GF-D8 (cell line): ENCODE measurements at regions not wholly inside any gene's neighbourhood (a gene's known extent, or its start where the extent isn't known, plus 50 kb on each side); places are given as distances from the start of the nearest gene placed in this dataset.
"Not testable (repeated sequence)": the region's sequence is repeated elsewhere in the genome, so short reads cannot be mapped to it uniquely, and the experiment has no call there.

Experiments used
- DNase-seq: peaks from one replicate; lab custom pipeline; 2025; lab: John Stamatoyannopoulos, UW

DNA sequence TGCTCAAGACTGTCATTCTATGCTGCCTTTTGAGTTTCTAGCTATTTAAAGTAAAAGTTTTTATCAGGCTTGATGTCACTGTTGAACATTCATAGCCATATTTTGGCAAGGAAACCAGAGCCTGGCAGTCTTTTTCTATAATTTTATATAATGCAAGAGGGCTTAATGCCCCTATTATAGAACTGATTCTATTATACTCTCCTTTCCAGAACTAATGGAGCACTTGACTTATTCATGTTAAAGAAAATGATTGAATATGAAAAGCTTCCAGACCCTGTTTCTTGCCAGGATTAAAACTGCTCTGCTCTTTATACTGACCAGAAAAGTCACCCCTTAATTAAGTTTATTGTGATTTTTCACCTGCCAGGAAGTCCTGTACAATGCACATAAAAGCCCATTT lies 337.6 kb upstream of the CHRM2 start:
- DNase-seq, result no peak

DNA sequence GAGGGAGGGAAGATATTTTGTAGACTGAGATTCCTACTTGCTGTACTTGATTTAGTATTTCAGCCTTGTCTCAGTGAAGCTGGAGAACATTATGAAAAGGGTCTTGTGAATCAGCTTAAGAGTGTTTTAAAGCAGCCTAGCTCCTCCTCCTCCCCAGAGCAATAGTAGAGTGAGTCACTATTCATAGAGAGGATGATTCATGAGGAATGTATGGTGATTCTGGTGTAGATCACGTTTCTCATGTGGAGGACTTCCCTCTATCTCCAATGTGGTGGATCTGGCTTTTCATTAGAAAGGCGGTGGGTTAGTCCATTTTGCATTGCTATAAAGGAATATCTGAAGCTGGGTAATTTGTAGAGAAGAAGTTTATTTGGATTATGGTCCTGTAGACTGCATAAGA lies 340.1 kb upstream of the CHRM2 start:
- no peak for DNase-seq

DNA sequence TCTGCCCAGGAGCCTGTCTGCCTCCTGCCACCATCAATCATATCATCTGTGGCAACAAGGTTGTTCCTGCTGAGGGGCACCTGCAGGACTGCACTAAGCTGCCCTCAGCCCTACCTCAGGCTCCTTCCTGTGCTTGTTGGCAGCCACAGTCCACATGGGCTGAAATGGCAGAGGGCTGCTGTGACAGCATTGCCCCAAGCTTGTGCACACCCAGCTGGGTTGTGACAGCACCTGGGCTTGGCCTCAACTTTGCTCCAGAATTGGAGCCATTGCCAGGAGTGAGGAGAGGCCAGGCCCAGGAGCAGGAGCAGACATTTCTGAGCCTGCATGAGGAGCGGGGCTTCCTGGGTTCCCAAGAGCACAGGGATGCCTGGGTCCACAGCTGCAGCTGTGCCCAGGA lies 340.9 kb upstream of the CHRM2 start:
- no peak for DNase-seq

DNA sequence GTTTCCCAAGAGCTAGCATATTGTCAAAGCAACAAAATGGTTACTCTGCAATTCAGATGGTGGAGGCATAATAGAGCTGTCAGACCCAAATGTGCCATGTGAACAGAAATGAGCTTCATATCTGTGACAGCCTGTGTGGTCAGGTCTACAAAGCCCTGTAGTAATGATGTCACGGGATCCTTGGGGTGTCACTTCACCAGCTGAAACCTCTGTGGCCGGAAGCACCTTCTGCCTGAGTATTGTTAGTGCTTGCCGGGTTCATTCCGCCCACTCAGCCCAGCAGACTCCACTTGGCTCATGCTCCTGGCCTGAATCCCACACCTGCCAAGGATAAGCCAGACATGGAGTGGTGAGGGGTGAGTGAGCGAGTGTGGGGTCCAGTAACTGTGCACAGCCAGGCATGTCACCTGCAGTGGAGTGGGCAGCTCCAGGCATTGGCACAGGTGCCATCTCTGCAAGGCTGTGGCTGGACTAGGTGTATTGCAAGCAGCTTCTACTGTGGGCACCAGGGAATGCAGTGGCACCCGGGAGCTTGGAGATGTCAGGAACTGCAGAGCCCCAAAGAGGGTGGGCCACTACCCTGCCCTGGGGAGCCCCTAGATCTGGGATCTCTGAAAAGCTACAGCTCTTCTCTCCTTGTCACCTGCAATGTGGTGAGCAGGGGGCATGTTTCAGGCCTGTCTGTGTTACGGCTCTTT lies 341.9 kb upstream of the CHRM2 start:
- no peak for DNase-seq

DNA sequence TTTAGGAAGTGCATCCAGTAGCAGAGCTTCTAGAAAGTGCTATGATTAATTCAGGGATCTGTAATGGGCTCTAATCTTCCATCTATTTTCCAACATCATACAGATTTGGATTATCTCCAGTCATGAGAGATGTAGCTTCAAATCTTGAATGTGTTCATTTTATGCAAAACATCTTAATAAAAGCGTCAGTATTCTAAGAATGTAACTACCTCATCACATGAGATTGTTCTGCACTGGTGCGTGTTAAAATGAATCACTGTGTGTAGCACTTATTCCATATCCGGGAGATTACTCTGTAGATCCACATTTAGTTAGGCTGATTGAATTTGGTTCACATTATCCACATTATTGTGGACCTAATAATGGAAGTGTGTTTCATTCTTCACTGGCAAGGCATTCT lies 344.9 kb upstream of the CHRM2 start:
- no peak for DNase-seq

DNA sequence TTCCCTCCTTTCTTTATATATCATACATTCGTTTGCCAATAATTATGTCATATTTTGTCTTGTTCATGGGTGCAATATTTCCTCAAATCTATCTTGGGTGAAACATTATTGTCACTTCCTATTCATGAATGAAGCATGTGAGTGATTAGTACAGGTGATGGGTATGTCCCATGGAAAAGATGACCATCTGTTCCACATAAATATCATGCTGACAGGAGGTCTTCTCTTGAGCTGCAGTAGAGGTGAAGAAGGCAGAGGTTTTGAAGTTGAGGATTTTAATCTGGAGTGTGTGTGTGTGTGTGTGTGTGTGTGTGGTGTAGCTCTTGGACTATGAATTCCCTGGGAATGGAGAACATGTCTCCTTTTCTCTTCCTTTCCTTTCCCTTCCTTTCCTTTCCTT lies 350.5 kb upstream of the CHRM2 start:
- no peak for DNase-seq

DNA sequence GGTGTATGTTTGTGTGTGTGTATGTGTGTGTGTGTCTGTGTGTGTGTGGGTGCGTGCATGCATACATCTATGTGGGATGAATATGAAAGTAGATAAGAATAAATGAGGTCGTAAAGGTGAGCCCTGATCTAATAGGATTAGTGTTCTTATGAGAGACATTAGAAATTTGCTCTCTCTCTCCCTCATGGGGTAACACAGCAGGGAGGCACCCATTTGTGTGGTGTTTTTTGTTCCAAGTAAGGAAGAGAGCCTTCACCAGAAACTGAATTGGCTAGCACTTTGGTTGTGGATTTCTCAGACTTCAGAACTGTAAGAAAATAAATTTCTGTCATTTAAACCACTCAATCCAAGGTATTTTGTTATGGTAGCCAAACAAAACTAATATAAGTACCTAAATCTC lies 353.7 kb upstream of the CHRM2 start:
- no peak for DNase-seq

DNA sequence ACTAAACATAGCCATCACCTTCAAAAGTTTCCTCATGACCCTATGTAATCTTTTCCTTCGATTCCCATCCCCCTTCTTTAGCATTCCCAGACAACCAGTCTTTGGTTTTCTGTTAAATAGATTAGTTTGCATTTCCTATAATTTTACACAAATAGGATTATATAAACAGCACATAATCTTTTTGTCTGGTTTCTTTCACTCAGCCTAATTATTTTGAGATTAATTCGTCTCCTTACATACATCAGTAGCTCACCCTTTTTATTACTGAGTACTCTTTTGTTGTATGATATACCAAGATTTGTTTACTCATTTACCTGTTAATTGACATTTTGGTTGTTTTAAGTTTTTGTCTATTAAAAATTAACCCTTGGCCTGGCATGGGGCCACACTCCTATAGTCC lies 354.7 kb upstream of the CHRM2 start:
- DNase-seq, result no peak

DNA sequence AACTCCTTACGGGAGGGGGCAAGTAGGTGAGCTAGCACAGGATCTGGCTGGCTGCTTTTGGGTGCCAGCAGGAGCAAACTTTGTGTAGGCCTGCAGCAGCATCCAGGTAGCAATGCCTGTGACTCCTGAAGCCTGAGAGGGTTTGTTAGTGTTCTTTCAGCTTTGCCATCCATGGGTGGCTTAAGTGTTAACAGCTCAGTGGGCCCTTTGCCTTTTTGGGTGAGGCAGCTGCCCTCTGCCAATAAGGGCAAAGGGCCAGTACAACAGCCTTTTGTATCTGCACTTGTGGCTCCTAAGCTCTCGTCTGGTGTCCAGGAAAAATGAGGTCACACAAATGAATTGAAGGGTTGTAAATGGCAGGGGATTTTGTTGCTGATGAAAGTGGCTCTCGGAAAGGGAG lies 359.0 kb upstream of the CHRM2 start:
- DNase-seq, result no peak

DNA sequence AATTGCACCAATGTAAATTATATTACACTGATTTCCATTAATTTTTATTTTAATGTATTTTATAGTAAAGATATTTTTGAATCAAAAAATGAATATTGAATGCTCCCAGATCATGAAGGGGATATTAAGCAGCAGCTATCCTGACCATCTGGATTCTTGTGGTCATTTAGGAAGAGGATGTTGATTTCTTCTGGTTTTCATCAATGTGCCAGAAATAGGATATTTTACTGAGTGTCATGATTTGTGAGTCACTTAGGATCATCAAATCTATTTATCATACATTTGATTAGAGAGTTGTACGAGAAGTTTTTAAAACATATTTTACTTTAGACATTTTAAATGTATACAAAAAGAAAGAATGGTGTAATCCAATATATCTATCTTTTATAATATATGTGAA lies 366.3 kb upstream of the CHRM2 start:
- DNase-seq, result no peak

DNA sequence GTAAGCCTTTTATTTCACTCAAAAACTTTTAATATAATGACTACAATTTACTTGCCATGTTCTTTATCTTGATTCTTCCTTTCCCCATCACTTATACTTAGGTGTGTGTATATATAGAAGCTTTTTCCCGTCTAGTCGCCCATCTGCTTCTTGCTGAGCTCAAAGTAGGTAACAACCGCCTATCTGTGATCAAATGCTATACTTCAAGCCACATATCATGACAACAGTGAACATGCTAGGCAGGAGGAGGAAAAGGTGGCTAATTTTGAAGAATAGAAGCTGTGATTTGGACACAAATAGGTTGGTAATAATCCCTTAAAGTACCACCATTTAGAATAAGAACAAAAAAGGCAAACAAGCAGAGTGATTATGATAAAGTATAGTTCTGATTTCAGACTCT lies 367.3 kb upstream of the CHRM2 start:
- DNase-seq, result no peak

DNA sequence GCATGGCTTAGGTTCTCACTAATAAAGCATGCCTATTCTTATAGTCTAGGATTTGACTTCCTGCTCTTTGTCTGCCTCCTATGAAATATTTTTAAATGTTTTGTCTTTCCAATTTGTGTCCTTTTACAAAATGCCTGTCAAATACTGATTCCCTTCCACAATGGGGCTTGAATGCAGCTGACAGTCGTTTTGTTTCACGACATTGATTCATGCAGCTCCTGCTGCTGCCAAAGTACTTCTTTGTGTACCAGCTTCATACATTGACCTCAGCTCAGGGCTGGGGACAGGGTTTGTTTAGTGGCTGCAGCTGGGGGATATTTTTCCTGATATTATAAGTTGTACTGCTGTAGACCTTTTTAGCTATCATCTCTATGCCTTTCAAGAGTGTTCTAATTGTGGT lies 371.9 kb upstream of the CHRM2 start:
- no peak for DNase-seq

DNA sequence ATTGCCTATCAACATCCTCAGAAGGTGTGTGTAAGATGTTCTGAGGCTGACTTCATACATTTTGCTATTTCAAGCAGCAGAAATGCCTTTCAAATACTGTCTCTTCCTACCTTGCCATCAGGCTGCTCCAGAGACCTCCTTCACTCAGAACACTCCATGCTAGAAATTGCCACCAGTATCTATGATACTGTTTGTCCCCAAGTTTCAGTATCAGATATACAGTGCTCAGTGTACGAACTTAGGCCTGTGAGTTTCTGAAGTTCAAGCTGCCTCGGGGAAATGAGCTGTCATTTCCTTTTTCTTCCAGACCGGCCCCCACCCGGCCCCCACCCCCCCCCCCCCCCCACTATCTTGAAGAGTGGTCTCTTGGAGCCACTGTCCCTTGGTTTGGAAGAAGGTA lies 373.4 kb upstream of the CHRM2 start:
- no peak for DNase-seq

DNA sequence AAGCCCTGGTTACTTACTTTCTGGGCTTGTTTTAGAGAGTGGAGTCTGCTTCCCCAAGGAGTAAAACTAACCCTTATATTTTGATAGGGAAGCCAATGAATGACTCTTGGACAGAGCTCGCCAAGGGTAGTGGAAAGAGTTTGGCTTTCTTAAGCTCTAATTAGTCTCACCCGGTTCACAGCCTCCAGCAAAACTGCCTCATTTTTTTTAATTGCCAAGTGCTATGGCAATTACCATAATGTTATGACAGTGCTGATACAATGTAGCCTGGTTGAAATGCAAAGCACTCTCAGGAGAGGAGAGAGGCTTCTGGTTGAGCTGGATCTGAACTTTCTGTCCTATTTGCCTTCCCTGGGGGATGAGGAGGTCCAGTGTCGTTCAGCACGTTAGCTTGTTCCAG lies 376.1 kb upstream of the CHRM2 start:
- no peak for DNase-seq

DNA sequence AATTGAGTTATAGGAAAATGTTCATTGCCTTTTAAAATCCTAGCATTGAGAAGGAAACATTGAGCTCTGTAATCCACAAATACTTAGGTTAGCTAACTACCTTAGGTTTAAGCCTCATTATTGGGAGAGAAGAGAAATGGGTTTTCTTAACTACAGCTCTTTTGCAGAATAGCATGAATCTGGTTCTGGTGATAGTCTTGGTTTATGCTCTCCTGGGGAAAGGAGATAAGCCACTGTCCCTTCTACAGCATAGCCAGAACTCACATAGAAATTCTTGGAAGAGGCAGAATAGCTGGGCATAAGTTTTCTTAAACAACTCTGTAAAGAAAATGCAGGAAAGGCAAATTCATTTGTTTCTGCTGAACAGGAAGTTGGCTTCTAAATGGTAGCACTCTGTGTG lies 378.6 kb upstream of the CHRM2 start:
- DNase-seq, result no peak

DNA sequence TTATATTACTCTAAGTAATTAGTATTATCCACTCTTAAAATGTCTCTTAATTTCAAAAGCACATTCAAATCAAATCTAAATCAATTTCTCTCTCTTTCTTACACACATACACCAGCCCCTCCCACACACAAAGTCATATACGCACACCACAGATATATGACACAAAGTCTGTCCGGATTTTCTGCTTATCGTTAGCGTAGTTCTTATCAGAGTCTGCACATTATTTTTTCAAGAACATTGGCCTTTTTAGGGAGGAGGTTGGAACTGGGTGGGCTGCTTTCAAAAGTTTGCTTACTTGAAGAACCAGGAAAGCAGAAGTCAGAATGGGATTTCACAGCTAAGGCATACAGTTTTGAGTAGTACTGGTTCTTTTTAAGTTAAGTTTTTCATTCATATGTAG lies 387.6 kb upstream of the CHRM2 start:
- DNase-seq, result no peak

DNA sequence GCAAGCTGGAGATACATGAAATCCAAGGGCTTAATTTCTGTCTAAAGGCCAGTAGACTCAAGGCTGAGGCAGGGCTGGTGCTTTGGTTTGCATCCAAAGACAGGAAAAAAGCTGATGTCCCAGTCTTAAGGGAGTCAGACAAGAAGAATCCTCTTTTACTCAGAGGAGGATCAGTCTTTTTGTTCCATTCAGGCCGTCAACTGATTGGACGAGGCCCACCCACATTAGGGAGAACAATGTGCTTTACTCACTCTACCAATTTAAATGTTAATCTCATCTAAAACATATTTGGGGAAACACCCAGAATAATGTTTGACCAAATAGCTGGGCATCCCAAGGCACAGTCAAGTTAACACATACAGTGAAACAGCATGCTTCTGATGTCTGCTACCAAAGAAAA lies 388.5 kb upstream of the CHRM2 start:
- DNase-seq, result no peak

DNA sequence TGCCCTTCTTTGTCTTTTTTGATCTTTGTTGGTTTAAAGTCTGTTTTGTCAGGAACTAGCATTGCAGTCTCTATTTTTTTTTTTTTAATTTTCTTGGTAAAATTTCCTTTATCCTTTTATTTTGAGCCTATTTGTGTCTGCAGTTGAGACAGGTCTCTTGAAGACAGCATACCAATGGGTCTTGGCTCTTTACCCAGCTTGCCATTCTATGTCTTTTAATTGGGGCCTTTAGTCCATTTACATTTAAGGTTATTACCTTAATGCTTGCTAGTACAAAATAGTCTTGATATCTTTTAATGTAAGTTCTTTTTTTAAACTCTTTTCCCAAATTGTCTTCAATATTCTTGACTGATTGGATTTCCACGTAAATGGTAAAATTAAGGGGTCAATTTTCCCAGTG lies 398.3 kb upstream of the CHRM2 start:
- no peak for DNase-seq

DNA sequence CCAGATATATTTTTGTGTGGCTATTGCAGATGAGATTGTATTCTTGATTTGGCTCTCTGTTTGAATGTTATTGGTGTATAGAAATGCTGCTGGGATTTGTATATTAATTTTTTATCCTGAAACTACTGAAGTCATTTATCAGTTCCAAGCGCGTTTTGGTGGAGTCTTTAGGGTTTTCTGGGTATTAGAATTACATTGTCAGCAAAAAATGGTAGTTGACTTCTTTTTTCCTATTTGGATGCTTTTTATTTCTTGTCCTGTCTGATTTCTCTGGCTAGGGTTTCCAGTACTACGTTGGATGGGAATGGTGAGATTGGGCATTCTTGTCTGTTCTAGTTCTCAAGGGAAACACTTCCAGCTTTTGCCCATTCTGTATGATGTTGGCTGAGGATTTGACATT lies 415.5 kb upstream of the CHRM2 start:
- no peak for DNase-seq

DNA sequence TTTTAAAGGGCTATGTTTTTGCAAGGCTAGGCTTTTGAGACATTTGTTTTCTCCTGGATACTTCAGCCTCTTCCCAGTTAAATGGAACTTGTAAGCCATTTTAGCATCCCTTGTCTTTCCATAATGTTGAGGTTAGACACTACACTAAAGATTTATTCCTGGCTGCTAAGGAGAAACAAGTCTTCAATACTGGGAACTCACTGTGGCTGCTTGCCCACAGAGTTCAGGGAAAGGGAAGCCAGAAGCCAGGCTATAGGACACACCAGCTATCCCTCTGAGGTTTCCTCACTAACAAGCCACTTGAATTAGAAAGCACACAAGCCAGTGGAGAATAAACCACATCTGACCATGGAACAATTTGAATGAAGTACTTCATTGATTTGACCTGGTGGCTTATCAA lies 421.7 kb upstream of the CHRM2 start:
- DNase-seq, result no peak

DNA sequence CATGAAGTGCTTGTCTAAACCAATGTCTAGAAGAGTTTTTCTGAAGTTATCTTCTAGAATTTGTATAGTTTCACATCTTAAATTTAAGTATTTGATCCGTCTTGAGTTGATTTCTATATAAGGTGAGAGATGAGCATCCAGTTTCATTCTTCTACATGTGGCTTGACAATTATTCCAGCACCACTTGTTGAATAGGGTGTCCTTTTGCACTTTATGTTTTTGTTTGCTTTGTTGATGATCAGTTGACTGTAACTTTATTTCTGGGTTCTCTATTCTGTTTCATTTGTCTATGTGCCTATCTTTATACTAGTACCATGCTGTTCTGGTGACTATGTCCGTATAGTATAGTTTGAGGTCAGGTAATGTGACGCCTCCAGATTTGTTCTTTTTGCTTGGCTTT lies 426.6 kb upstream of the CHRM2 start:
- no peak for DNase-seq

DNA sequence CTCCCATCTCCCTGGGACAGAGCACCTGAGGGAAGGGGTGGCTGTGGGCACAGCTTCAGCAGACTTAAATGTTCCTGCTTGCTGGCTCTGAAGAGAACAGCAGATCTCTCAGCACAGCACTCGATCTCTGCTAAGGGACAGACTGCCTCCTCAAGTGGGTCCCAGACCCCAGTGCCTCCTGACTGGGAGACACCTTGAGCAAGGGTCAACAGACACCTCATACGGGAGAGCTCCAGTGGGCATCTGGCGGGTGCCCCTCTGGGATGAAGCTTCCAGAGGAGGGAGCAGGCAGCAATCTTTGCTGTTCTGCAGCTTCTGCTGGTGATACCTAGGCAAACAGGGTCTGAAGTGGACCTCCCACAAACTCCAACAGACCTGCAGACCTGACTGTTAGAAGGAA lies 436.7 kb upstream of the CHRM2 start:
- not testable (repeated sequence) for DNase-seq

DNA sequence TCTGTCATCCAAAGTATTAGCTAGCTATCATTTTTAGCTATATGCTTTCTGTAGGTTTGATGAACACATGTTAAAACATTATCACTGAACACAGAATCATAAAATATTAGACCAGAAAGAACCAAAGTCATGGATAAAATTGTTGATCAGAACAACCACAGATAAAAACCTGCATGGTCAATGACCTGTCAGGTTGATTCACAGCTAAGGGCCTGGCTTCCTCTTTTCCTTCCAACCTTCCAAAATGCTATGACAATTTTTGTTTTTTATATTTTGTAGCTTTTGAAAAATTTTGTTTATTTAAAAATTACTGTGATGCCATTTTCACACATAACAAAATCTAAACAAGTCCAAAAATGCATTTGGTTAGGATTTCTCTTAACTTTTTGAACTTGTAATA lies 444.4 kb upstream of the CHRM2 start:
- no peak for DNase-seq

DNA sequence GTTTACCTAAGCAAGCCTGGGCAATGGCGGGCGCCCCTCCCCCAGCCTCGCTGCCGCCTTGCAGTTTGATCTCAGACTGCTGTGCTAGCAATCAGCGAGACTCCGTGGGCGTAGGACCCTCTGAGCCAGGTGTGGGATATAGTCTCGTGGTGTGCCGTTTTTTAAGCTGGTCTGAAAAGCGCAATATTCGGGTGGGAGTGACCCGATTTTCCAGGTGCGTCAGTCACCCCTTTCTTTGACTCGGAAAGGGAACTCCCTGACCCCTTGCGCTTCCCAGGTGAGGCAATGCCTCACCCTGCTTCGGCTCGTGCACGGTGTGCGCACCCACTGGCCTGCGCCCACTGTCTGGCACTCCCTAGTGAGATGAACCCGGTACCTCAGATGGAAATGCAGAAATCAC lies 442.6 kb upstream of the MTPN start:
- DNase-seq, result not testable (repeated sequence)

DNA sequence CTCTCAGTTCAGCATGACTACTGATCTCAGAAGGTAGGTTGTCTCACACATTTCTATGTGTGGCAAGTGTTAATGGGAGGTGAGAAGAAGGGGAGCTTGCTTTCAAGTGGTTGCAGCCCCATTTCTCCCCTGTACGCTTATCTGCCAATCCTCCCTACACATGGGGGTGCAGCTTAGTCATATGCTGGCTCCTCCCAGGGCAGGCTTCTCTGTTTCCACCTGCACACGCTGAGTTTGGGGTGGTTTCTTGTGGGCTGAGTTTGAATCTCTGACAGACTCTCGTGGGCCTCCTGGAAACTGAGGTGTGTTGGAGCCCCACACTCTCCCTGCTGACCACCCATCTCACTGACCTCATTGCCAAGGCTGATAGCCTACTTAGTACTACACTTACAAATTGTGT lies 435.8 kb upstream of the MTPN start:
- DNase-seq, result no peak
